ENCODE measurements at regions not wholly inside any gene's neighbourhood (a gene's known extent, or its start where the extent isn't known, plus 50 kb on each side); places are given as distances from the start of the nearest gene placed in this dataset.
"Not testable (repeated sequence)": the region's sequence is repeated elsewhere in the genome, so short reads cannot be mapped to it uniquely, and the experiment has no call there.

GRCh38 chr2:2777876-2778275 is 446.8 kb upstream of the MYT1L start:
- Mint-ChIP-seq H3K9me3 (peaks cover 35% of the 10 kb centered on the region), H3K4me3 (no peak overlapping the region), H3K36me3 (ENCODE audit: low read depth) (no peaks in the 10 kb centered on the region), H3K27ac (no peak overlapping the region), H3K27me3 (ENCODE audit: low read depth, poor library complexity) (peaks cover 15% of the 10 kb centered on the region), H3K4me1 (no peaks in the 10 kb centered on the region)
- no peak for DNase-seq
- no peak for TF ChIP-seq CTCF (IDR thresholded peaks at IDR 0.05)

GRCh38 chr2:2777213-2777612 is 446.1 kb upstream of the MYT1L start:
- H3K9me3 Mint-ChIP-seq, result peaks cover 34% of the 10 kb centered on the region
- no peaks in the 10 kb centered on the region for H3K4me1 Mint-ChIP-seq
- no peak for DNase-seq

GRCh38 chr2:2775018-2775417 is 443.9 kb upstream of the MYT1L start:
- Mint-ChIP-seq H3K4me1 (peaks cover 3% of the 10 kb centered on the region), H3K36me3 (ENCODE audit: low read depth) (no peaks in the 10 kb centered on the region), H3K27me3 (ENCODE audit: low read depth, poor library complexity) (peaks cover 10% of the 10 kb centered on the region), H3K4me3 (no peak overlapping the region), H3K27ac (no peak overlapping the region), H3K9me3 (peaks cover 12% of the 10 kb centered on the region)
- TF ChIP-seq CTCF (IDR thresholded peaks at IDR 0.05), result no peak
- DNase-seq, result no peak

More at GRCh38 chr2:2777213-2777612, 446.1 kb upstream of the MYT1L start:
- no peak overlapping the region for H3K4me3 Mint-ChIP-seq
- H3K27ac Mint-ChIP-seq, result no peak overlapping the region
- H3K27me3 Mint-ChIP-seq (ENCODE audit: low read depth, poor library complexity), result peaks cover 10% of the 10 kb centered on the region
- H3K36me3 Mint-ChIP-seq (ENCODE audit: low read depth), result no peaks in the 10 kb centered on the region
- TF ChIP-seq CTCF (IDR thresholded peaks at IDR 0.05), result no peak

- Mint-ChIP-seq H3K27ac (no peak overlapping the region), H3K27me3 (ENCODE audit: low read depth, poor library complexity) (peaks cover 3% of the 10 kb centered on the region), H3K36me3 (ENCODE audit: low read depth) (no peaks in the 10 kb centered on the region), H3K4me3 (no peak overlapping the region), H3K4me1 (peaks cover 7% of the 10 kb centered on the region), H3K9me3 (peaks cover 3% of the 10 kb centered on the region)
- no peak for TF ChIP-seq CTCF (IDR thresholded peaks at IDR 0.05)
- DNase-seq, result no peak
These were observed 442.6 kb upstream of the MYT1L start for GRCh38 chr2:2773692-2774091.

- H3K27ac Mint-ChIP-seq, H3K4me3 Mint-ChIP-seq, H3K4me1 Mint-ChIP-seq: not testable (repeated sequence)
These were observed 442.0 kb upstream of the MYT1L start for GRCh38 chr2:2773080-2773479.

GRCh38 chr2:2771721-2772411 is 440.8 kb upstream of the MYT1L start:
- no peak for DNase-seq
- no peak for TF ChIP-seq CTCF (IDR thresholded peaks at IDR 0.05)
- H3K4me3 Mint-ChIP-seq, result no peak overlapping the region
- H3K27ac Mint-ChIP-seq, result no peak overlapping the region
- H3K36me3 Mint-ChIP-seq (ENCODE audit: low read depth), result no peaks in the 10 kb centered on the region
- peaks cover 7% of the 10 kb centered on the region for H3K4me1 Mint-ChIP-seq
- peaks cover 3% of the 10 kb centered on the region for H3K27me3 Mint-ChIP-seq (ENCODE audit: low read depth, poor library complexity)
- H3K9me3 Mint-ChIP-seq, result peaks cover 3% of the 10 kb centered on the region

More at GRCh38 chr2:2773080-2773479, 442.0 kb upstream of the MYT1L start:
- DNase-seq; H3K27me3 Mint-ChIP-seq (ENCODE audit: low read depth, poor library complexity); H3K9me3 Mint-ChIP-seq; H3K36me3 Mint-ChIP-seq (ENCODE audit: low read depth): not testable (repeated sequence)

Data from nephron progenitor cell (in vitro differentiated cells).